CD4-positive, alpha-beta T cell treated with Interferon gamma for 1 hour (primary cell): ENCODE measurements at regions not wholly inside any gene's neighbourhood (a gene's known extent, or its start where the extent isn't known, plus 50 kb on each side); places are given as distances from the start of the nearest gene placed in this dataset.

ENCODE experiments used
- DNase-seq: peaks from one replicate; pipeline ENCODE4 v3.0.0-alpha.2; 2020

DNA sequence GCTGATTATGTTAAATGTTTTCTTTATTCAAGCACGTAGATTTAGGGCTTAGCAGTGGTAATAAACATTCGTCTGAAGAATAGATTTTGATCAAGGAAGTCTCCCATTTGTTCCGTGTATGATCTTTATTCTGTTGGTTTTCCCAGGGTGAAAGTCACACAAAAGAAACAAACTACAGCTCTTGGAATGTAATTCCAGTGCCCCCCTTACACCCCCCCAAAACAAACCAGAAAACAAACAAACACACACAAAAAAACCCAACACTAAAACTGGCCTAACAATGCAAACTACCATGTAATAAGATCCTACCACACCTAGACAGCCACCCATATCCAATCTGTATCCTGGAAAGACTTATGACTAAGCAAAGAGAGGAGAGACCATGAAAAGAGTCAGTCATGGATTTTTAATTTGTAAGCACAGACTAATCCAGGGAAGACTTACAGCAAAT lies 196.2 kb upstream of the ELL2 start:
- no peak for DNase-seq

DNA sequence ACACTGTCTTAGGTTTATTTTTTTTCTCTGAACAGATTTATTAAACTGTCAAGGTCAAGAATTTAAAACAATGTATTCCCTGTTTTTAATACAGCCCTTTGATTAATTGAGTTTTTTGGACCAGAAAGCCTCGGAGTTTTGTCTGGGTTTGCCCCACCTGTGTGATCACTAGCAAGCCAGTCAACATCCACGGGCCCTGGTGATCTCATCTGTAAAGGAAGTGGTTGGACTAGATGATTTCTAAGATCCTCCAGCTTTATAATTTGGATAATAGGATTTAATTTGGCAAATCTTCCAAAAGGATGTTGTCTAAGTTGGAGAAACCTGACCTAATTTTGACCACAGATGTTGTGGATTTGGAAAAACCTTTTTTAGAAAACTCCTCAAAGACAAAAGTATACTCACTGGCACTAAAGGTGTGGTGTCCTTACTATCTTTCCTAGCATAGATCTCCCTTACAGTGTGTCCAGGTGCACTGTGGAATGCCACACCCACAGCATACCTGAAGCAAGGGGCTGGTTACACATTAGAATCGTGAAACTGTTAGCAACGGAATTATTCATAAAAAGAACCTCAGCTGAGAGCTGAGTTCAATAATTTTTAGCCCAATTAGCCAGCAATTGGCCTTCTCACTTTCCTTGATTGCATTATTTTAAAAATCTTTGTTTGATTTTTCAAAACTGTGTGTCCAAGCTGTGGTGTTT lies 195.6 kb upstream of the ELL2 start:
- no peak for DNase-seq

DNA sequence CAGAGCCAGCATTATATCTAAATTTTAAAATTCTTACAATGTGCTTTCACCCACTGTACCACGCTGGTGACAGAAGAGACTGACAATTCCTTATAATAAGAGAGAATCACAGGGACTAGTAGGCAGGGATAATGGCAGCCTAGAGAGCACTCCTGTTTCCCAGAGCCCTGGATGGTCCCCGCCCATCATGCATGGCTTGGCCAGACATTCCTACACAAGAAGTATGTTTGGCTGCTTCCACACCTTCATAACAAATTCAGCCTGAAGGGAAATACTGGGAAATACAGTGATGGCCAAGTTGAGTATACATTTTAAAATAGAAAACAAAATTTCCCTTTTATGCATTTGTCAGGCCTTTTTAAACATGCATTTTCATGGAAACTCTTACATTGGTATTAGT lies 193.5 kb upstream of the ELL2 start:
- no peak for DNase-seq

DNA sequence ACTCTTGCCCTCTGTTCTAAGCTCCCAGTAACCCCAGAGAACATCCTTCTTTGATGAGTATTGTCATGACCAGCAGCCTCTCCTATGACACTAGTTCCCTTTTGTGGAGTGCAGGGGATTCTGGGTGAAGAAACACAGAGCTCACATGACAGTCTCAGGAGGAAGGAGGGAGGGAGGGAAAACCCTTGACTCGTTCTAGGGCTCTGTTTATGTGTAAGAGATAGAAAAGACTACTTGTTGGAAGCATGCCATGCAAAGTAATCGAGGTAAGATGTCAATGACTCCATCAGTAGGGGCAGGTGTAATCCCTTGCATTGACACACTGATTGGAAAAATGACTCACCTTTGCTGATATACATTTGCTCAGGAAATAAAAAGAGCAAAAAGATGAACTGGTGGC lies 190.2 kb upstream of the ELL2 start:
- peak; percentile 17 for DNase-seq

DNA sequence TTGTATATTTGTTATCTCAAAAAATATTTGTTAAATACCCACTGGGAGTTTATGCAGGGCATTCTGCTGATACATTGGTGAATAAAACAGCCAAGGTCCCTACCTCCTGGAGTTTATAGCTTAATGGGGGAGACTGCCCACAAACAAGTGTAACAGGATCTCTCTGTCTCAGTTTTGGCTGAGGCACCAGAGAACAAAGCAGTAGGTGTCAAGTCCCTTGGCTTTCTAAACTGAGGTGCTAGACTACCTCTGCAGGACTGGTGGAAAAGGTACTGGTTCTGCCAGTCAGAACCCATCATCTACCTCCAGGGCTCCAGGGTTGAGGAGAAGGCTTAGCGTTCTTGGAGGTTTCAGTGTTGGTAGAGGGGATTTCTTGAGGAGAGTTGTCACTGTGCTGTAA lies 188.4 kb upstream of the ELL2 start:
- DNase-seq: no peak

DNA sequence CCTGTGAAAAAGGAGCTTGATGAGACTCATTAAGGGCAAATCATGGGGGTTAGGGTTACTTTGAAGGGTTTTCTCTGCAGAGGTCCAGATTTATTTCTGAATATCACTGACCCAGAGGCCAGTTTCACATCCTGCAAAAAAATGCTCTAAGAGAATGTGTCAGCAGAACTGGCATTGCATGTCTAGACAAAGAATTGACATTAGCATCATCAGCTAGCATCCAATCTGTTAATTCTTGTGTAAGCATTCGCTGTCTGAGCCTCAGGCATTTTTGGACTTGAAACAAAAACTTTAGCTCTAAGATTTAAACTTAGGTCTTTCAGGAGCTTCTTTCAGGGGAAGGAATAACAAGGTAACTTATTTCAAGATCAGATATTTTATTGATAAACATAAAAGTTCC lies 187.9 kb upstream of the ELL2 start:
- DNase-seq: no peak

DNA sequence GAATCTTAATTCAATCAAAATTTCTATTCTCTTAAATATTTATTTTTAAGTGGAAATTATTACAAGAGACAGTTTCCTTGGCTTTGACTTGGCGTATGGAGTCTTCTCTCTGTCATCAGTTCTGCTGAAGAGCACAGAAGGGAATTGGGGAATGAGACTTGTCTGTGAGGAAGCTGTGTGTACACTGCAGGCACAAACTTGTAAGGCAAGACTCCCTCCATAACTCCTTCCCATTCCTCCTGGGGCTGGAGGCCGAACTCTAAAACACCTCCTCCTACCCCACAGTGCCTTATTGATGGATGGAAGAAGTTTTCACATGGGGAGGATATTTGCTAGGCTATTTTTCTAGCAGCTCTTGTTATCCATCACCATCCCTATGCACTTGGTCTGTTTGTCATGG lies 187.4 kb upstream of the ELL2 start:
- DNase-seq: no peak

DNA sequence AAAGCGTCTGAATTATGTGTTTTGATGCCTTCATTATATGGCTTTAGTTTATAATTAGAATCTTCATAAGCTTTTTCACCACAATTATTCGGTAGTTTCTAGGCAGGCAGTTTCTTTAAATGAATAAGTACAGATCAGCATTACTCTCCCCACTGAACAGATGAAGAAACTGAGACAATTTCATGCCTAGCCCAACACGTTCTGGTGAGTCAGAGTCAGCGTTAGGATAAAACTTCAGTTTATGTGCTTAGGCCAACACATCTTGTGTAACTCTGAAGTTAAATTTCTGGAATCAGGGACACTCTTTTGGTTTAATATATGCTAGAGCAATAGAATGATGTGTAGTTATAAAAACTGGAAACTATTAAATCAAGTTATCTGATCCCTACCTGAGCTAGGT lies 186.7 kb upstream of the ELL2 start:
- DNase-seq: no peak

DNA sequence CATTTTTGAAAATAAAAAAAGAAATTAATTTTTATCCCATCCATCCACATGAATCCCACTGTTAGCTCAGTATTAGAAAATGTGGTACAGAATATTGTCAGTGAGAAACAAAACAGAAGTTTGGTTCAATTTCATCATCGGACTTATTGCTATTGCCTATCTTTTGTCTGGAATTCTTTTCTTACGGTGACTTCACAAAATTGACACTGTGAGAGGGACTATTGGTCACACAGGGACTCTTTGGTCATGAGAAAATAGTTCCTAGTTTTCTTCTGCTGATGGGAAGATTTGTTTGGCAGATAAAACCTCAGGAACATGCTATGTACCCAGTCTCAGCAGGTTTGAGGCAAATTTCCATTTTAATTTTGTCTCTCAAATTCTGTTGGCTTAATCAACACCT lies 186.2 kb upstream of the ELL2 start:
- DNase-seq: no peak

DNA sequence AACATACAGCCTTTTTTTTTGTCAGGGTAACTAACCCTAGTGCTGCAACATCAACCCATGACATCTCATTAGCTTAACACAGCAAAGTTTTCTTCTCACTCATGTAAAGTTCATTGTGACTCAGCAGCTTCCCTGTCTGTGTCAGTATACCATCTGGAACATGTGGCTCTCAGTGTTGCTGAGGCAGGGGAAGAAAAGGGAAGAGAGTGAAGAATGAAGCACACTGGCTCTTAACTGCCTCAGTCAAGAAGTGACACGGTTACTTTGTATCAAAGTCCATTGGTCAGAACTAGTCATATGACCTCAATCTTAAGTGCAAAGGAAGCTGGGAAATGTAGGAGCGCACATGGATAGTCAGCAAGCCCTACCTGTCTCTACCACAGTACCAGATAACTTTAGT lies 185.0 kb upstream of the ELL2 start:
- DNase-seq: peak; percentile 24

DNA sequence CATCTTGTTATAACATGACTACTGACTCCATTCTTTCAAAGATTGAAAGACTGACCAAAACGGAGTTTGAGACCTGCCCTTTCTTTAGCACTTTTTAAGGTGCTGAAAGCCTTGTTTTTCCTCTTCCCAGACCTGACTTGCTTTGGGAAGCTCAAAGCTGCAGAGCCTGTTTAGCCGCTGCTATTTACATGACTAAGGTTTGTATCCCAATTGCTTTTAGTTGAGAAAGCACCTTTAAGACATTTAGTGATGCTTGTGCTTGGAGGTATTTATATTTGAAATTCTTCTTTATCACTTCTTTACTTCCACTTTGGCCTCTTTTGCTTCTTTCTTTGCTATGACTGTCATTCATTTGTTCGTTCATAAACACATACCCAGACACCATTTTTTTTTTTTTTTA lies 182.6 kb upstream of the ELL2 start:
- no peak for DNase-seq

DNA sequence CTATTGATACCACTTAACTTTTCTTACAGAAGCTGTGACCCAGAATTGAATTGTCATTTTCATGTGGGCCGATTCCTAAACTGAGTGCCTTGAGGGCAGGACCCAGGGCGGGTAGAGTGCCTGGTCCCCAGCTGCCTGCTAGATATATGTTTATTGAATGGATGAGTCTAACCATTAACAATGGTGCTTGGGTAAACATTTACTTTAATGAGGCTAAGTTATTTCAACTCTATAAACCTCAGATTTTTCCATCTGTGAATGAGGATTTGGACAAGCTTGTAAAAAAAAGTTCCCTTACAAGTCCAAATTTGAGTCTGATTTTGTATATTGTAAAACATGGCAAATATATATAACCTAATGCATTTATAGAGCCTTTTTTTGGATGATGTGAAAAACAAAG lies 181.8 kb upstream of the ELL2 start:
- DNase-seq: no peak

DNA sequence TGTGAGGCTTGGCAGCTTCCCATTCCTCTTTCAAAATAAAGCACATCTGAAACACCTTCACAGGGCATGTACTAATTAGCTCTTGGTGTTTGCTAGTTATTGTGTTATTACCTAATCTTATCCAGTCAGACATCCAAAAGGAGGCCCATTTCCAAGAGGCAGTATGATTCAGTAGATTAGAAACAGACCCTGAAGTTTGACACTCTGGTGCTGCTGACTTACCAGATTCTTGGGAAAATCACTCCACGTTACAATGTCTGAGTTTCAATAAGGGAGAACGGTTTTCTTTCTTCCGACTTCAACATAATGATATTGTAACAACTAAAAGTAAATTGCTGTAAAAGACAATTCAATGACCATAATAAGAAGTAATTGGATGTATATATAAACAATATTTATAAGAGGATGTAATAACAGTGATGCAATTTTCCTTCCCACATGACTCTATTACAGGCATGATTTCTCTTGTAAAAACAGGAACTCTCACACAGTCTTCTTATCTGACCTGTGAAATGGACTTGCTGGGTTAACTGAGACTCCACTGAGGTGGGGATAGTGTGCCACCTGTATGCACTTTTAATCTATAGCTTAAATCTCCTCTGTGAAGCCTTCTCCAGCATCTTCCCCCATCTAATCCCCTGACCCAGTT lies 181.3 kb upstream of the ELL2 start:
- no peak for DNase-seq

DNA sequence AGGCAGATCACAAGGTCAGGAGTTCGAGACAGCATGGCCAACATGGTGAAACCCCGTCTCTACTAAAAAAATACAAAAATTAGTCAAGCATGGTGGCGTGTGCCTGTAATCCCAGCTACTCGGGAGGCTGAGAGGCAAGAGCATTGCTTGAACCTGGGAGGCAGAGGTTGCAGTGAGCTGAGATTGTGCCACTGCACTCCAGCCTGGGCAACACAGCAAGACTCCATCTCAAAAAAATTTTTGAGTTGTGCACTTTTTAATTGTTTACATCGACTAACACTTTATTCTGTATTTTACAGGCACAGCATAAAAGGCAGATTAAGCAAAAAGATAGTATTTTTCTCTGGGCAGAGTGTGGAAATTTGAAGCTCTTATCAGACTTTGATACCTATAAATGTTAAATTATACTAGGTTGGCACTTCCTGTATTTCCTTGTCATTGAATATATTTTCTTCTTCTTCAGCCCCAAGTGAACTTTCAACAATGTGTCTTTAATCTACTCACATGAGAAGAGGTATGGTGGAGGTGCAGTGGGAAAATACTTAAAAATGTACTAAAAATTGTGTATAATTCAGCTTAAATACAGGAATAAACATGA lies 180.6 kb upstream of the ELL2 start:
- DNase-seq: no peak

DNA sequence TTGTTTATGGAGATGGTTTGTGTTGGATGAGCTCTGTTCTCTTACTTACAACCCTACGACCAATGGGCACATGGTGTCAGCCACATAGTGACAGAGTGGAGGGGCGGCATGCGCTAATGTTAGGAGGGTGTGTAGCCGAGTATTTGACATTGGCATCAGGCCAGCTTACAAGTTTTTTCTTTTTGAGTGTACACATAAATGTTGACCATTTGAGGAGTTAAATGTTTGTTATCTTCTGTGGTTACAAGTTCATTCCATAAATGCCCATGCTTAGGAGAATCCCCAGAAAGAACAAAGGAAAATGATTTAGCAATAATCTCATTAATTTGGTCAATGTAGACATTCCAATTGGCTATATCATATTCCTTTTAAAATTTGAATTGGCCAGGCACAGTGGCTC lies 180.1 kb upstream of the ELL2 start:
- DNase-seq: no peak

DNA sequence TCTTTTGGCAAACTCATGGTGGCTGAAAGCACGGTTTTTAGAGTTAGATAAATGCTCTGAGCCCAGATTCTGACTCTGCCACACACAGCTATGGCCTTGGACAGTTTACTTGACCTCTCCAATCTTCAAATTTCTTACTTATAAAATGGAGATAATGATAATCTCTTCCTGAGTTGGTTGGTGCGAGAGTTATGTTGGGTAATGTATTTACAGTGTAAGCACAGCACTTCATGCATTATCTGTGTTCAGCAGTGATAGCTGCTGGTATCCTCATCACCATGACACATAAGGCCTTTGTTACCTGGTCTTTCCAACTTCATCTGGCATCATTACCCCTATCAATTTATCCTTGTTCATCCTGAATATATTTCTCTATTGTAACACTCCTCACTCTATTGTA lies 178.8 kb upstream of the ELL2 start:
- no peak for DNase-seq

DNA sequence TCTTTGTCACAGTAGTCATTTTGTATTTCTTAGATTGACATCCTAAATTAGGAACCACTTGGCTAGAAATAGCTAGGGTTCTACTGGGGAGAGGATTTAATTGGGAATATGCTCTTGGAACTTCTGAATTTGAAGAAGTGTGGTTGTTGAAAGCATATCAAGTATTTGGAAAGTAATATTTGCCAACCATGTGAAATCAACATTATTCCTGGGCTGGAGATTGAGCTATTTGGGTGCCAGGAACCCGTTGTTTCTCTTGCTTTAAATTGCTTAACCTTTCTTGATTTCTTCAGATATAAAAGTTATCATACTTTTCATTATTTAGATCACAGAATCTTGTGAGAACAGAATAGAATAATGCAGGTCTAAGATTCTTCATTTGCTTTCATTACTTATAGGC lies 178.4 kb upstream of the ELL2 start:
- no peak for DNase-seq

DNA sequence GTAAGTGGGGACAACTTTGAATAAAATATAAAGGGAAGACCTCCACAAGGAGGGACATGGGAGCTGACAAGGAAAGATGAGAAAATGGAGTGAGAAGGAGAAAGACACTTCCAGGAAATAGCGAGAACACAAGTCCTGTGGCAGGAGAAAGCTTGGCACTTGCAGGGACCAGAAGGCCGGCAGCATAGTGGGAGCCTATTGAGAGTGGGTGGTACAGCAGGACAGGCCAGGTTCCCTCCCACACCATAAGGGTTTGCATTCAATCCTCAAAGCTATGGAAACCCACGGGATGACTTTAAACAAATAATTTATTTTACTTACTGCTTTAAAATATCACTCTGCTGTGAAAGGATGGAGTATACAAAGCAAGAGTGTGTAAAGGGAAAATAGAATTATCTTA lies 173.2 kb upstream of the ELL2 start:
- DNase-seq: no peak

DNA sequence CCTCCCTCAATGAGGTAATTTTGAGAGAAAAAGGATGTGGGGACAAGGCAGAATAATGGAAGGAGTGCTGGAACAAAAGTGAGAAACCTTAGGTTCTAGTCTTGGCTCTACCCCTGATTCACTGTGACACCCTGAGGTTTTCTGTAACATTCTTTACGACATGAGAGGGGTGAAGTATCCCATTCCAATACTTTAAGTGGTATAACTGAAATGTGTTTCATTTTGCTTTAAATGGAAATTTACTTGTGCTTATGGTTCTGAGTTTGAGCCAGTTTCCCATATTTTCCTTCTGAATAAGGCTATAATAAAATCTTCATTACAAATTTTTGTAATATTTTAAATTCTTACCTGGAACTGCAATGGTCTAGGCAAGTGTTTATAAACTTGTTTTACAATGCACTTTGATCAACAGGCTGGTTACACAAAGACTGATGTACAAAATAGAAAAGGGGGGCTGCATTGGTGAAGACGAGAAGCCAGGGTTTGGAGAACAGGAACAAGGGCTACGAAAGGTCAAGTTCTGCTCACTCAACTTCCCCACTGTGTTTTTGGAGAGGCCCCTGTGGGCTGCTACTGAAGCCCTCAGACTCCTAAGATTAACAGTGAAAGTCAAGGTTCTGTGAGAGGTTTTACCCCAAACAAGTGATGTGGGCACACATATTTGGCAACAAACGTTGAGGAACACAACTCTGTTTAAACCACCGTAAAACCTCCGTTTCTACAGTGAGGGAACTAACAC lies 171.9 kb upstream of the ELL2 start:
- no peak for DNase-seq

DNA sequence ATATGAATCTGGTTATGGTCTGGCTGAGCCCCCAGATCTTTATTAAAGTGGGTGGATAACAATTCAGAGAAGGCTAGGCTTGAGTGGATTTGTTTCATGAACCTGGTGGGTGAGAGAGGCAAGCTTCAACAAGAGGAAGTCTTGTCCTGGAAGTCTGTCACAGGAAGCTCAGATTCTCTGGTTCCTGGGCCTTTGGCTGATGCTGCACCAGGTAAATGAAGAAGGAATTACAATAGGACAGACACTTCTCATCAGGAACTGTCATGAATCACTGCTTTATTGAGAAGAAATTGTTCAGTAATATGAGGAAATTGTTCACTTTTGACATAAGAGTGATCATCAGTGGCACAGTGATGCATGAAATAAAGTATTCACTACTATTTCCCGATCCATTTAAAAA lies 167.6 kb upstream of the ELL2 start:
- DNase-seq: no peak

DNA sequence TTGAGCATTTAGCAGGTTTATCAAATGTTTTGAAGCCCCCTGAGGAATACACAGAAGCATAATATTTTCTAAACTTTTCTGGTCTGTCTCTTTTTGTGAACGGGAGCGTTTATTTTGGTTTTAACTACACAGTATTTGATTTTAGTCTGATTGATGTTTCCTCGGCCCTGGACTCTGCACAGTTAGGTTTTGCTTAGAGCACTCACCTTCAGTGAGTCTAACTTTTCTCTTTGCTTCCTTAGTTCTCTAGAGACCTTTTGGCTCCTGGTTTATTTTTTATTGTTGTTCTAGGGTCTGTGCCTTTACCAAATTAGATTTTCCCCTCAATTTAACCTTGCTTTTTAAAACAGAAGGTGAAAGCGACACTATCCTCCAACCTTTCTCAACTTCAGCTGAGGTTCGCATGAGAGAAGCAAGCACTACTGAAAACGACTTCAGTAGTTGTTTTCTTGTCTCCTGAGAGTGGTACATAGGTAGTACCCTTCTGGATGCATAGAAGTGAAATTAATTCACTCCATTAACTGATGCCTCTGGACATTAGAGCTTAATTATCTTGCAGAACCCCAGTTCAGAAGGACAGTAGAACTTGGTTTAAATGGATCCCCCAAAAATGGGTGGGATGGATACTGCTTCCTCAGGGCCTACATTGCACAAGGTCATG lies 166.7 kb upstream of the ELL2 start:
- no peak for DNase-seq

DNA sequence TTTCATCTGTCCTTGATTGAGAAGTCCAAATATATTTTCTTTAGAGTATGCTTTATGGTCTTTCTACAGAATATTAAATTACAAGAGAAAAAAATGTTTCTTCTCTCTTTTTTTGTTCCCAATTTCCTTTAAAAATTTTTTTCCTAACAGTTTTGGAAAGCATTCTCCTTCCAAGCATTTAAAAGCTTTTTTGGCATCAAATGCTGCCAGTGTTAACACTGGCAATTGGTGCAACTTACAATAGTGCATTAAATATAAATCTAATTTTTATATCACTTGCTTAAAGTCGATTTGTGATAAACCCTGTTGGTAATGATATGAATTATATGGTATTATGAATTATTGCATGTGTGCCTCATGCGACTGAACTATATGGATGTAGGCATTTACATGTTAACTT lies 165.9 kb upstream of the ELL2 start:
- DNase-seq: no peak

DNA sequence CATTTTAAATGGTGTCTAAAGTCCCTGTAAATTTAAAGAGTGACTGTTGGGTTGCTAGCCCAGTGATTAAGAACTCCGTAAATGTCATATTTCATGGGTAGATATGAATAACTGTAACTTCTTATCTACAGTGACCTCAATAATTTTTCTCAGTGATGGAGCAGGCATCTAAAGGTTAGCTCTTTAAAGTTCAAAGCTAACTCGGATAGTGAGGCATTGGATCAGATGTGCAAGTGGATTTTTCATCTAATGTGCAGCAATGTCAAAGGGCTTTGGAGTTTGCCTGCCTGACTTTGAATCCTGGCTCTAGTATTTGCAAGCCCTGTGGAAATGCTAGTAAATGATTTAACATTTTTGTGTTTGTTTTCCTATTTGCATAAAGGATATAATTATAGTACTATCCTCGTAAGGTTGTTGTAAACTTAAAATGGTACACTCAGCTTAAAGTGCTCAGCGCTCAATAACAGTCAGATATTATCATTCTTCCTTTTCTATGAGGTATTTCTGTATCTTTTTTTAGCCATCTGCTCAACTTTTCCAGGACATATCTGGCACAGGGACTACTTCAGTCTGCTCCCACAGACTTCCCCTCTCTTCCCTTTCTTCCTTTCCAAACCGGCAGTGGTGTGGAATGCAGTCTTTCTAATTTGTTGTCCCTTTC lies 163.7 kb upstream of the ELL2 start:
- no peak for DNase-seq
